Progenitor cell of endocrine pancreas (in vitro differentiated cells): ENCODE measurements at regions not wholly inside any gene's neighbourhood (a gene's known extent, or its start where the extent isn't known, plus 50 kb on each side); places are given as distances from the start of the nearest gene placed in this dataset.

Source experiments
- DNase-seq: peaks from one replicate; pipeline ENCODE4 v3.0.0; 2021; ENCODE audit warnings: low spot score; ENCODE audit not compliant: unreplicated experiment
- H3K27ac Mint-ChIP-seq: 2 replicates; pipeline ENCODE4 v1.8.0; 2021; ENCODE audit warnings: mild to moderate bottlenecking, moderate library complexity, mixed read lengths
- H3K27me3 Mint-ChIP-seq: 2 replicates; pipeline ENCODE4 v1.8.0; 2021; ENCODE audit warnings: mixed read lengths
- H3K36me3 Mint-ChIP-seq: 2 replicates; pipeline ENCODE4 v1.8.0; 2022; ENCODE audit warnings: mixed read lengths; ENCODE audit not compliant: insufficient read depth
- H3K4me1 Mint-ChIP-seq: 2 replicates; pipeline ENCODE4 v1.8.0; 2021; ENCODE audit warnings: low read depth, mixed read lengths
- H3K4me3 Mint-ChIP-seq: 2 replicates; pipeline ENCODE4 v1.8.0; 2021; ENCODE audit warnings: low read depth, mild to moderate bottlenecking, moderate library complexity, mixed read lengths
- H3K9me3 Mint-ChIP-seq: 2 replicates; pipeline ENCODE4 v1.8.0; 2021; ENCODE audit warnings: low read depth, mixed read lengths
- TF ChIP-seq, protein P1 (sequence below): fragments of 200-600 bp; sonication (generic); IDR thresholded peaks from one replicate; pipeline ENCODE4 v1.5.0; 2021; ENCODE audit warnings: antibody characterized with exemption, mild to moderate bottlenecking; ENCODE audit not compliant: unreplicated experiment

DNA sequence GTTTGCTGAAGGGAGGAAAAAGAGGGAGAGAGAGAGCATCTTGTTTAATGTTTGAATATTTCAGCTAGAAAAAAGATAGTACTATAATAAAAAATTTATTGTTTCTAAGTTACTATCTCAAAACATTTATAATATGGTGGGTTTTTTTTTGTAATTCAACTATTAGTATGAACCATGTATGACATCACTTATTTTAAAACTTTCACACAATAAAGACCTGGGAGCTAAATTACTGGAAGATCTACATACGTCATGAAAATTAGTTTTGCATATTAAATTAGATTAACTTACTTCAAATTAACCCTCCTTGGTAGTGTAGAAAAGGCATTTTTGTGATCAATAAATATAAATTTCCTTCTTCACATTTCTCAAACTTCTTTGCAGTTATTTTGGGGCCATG lies 432.0 kb upstream of the SLIT2 start:
- no peak overlapping the region for H3K4me3 Mint-ChIP-seq
- no peak for DNase-seq
- no peaks in the 10 kb centered on the region for H3K36me3 Mint-ChIP-seq
- H3K9me3 Mint-ChIP-seq, result no peaks in the 10 kb centered on the region
- no peaks in the 10 kb centered on the region for H3K27me3 Mint-ChIP-seq
- TF ChIP-seq, protein P1, sequence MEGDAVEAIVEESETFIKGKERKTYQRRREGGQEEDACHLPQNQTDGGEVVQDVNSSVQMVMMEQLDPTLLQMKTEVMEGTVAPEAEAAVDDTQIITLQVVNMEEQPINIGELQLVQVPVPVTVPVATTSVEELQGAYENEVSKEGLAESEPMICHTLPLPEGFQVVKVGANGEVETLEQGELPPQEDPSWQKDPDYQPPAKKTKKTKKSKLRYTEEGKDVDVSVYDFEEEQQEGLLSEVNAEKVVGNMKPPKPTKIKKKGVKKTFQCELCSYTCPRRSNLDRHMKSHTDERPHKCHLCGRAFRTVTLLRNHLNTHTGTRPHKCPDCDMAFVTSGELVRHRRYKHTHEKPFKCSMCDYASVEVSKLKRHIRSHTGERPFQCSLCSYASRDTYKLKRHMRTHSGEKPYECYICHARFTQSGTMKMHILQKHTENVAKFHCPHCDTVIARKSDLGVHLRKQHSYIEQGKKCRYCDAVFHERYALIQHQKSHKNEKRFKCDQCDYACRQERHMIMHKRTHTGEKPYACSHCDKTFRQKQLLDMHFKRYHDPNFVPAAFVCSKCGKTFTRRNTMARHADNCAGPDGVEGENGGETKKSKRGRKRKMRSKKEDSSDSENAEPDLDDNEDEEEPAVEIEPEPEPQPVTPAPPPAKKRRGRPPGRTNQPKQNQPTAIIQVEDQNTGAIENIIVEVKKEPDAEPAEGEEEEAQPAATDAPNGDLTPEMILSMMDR, result no peak
- peaks cover 4% of the 10 kb centered on the region for H3K4me1 Mint-ChIP-seq
- H3K27ac Mint-ChIP-seq, result no peak overlapping the region

GRCh38 chr4:19809989-19810388 lies 441.7 kb upstream of the SLIT2 start:
- Mint-ChIP-seq H3K27ac (no peak overlapping the region), H3K4me1 (peaks cover 8% of the 10 kb centered on the region), H3K36me3 (no peaks in the 10 kb centered on the region), H3K9me3 (no peaks in the 10 kb centered on the region), H3K4me3 (no peak overlapping the region), H3K27me3 (no peaks in the 10 kb centered on the region)
- TF ChIP-seq, protein P1, result no peak
- DNase-seq, result no peak

- DNase-seq, result no peak
These were observed 444.2 kb upstream of the SLIT2 start for GRCh38 chr4:19807505-19807904.

DNA sequence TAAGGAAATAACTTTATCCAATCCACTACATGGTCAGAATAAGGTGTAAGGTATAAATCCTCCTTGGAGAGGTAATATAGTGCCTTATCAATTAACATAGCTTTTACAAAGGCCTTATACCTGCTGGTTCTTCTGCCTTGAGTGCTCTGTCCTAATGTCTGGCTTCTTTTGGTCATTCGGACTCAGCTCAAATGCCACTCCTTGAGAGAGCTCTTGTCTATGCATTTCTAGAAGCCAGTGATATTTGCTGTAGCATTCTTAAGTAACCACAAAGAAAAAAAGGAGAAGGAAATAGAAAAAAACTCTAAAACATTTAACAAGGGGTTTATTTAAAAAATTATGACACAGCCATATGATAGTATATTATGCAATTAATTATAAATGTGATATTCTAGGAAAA lies 444.8 kb upstream of the SLIT2 start:
- Mint-ChIP-seq H3K27ac (no peak overlapping the region), H3K36me3 (no peaks in the 10 kb centered on the region), H3K9me3 (no peaks in the 10 kb centered on the region), H3K27me3 (no peaks in the 10 kb centered on the region), H3K4me1 (peaks cover 8% of the 10 kb centered on the region), H3K4me3 (no peak overlapping the region)
- no peak for DNase-seq
- TF ChIP-seq, protein P1, result no peak

More at GRCh38 chr4:19807505-19807904, 444.2 kb upstream of the SLIT2 start:
- Mint-ChIP-seq H3K27ac (no peak overlapping the region), H3K9me3 (no peaks in the 10 kb centered on the region), H3K4me1 (peaks cover 8% of the 10 kb centered on the region), H3K27me3 (no peaks in the 10 kb centered on the region), H3K36me3 (no peaks in the 10 kb centered on the region), H3K4me3 (no peak overlapping the region)
- TF ChIP-seq, protein P1, result no peak

DNA sequence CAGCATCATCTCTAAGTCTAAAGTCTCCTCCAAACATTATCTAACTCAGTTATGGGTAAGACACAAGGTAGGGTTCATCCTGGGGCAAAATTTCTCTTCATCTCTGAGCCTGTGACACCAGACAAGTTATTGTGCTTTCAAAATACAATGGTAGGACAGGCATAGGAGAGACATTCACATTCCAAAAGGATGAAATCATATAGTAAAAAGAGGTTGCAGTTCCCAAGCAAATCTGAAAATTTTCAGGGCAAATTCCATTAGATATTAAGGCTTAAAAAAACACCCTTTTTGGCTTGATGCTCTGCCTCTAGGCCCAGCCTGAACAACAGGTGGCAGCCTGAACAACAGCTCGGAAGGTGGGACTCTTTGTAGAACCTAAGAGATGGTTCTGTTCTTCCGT lies 448.3 kb upstream of the SLIT2 start:
- Mint-ChIP-seq H3K27ac (no peak overlapping the region), H3K27me3 (no peaks in the 10 kb centered on the region), H3K36me3 (no peaks in the 10 kb centered on the region), H3K4me3 (no peak overlapping the region), H3K4me1 (no peaks in the 10 kb centered on the region), H3K9me3 (no peaks in the 10 kb centered on the region)
- DNase-seq, result no peak
- TF ChIP-seq, protein P1, result no peak

GRCh38 chr4:19793831-19794230 lies 457.9 kb upstream of the SLIT2 start:
- Mint-ChIP-seq H3K4me1 (no peaks in the 10 kb centered on the region), H3K36me3 (no peaks in the 10 kb centered on the region), H3K9me3 (peaks cover 3% of the 10 kb centered on the region), H3K27ac (no peak overlapping the region), H3K4me3 (no peak overlapping the region), H3K27me3 (no peaks in the 10 kb centered on the region)
- no peak for DNase-seq
- TF ChIP-seq, protein P1, result no peak
